HK-2 (cell line): ENCODE measurements at regions not wholly inside any gene's neighbourhood (a gene's known extent, or its start where the extent isn't known, plus 50 kb on each side); places are given as distances from the start of the nearest gene placed in this dataset.
"Not testable (repeated sequence)": the region's sequence is repeated elsewhere in the genome, so short reads cannot be mapped to it uniquely, and the experiment has no call there.

Source experiments
- DNase-seq: peaks from one replicate; pipeline ENCODE4 v3.0.0-alpha.2; 2018; ENCODE audit not compliant: unreplicated experiment

DNA sequence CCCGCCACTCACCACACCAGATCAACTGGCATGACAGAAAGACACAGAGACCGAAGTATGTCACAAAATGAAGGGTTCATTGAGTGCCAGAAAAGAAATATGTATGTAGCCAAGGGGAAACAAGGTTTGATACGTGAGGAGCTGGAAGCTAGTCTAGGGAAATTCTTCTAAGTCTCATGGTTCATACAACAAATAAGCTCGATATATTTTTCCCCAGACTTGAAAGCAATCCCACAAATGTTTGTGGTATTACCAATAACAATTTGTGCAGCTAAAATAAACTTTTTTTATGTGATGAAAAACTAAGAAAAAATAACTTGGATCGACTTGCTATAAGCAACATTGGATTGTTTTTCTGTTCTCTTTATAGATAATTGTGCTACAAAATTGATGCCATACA is 777.0 kb downstream of the TSN start:
- DNase-seq: no peak

DNA sequence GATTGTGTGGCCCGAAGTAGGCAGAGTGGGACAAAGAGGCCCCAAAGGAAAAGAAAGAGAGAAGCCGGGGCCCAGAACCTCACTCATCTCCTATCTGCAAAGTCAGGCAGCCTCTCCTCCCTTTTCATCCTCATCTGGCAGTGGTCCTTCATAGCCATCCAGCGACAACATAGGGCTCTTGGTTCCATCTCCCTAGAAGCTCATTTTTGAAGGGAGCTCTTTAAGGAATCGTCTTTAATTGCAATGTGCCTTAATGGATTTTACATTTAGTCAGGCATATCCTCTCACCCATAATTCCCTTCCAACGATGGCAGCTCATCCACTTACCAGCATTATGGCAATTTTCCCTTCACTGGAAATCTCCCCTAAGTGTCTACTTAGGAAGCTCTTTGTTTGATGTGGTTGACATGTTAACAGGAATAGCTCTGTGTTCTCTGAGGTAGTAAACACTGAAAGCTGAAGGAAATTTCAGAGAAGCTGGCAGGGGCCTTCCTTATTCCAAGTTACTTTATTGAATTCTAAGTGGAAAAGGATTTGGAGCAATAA is 780.6 kb downstream of the TSN start:
- DNase-seq: no peak

DNA sequence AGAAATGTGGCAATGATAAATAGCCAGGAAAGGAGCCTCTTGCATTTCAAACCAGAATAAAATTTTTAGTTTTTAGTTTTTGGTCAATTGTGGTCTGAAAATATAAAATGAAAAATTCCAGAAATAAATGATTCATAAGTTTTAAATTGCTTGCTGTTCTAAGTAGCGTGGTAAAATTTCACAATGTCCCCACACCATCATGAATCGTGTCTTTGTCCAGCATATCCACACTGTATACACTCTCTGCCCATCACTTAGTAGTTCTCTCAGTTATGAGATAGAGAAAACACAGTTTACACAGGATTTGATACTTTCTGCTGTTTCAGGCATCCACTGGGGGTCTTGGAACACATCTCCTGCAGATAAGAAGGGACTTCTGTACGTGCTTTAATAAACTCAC is 783.9 kb downstream of the TSN start:
- no peak for DNase-seq

DNA sequence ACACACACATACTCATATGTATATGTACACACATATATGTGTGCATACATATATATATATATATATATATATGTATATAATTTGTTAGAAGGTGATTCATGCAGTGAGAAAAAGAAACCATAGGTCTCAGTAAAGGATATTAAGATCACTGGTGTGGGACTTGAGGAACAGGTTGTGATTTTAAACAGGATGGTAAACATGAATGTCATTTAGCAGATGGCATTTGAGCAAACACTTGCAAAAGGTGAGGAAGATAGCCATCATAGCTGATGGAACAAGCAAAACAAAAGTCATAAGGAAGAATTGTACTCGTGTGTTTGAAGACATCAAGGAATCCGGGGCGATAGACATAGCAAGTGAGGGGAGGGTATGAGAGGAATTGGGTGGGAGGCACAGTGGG is 784.5 kb downstream of the TSN start:
- no peak for DNase-seq

DNA sequence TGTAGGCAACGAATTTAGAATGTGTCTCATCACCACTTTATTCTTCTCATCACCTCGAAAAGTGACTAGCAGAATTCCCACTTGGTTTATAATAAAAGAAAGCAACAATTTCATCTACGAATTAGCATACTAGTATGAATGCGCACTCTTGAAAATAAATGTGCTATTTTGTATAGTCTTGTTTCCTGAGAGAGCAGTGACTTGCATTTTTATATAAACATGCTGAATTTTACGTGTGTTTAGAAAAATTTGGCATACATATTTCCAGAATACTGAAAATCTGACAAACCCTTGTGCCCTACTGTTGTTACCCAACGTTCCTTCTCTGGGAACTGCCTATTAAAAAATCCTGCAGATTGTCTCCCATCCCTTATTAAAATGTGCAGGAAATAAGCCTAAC is 786.8 kb downstream of the TSN start:
- no peak for DNase-seq

DNA sequence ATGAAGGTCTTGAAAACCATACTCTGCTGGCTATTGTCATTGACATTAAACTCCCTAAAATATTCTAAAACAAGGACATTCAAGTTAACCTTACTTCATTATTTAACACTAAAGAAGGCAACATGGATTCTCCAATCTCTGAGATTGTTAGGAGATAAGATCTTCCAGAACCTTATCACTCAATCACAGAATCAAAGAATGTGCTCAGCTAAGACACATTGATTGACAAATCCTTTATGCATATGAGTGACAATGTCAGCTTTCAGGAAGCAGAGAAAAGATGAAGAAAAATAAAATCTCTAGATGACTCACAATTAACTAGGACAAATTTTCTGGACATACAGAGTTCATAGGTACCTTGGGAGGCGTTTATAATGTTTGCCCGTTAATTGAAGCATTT is 787.2 kb downstream of the TSN start:
- DNase-seq: no peak

DNA sequence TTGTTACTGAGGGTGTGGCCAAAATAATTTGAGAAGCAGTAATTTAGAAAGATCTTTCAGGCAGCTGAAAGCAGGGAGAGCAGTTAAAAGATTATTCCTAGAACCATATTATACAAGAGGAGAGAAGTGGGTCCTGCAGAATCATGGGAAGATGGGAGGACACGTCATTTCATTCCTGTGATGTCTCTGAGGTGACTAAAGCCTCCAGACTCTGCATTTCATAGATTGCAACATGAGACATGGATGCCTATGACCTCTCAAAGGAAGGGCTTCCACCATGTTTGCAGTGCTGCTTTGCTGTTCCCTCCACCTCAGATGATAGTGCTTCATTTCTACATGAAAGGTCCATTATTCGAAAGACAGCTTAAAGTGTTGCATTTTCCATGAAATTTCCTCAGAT is 788.4 kb downstream of the TSN start:
- DNase-seq: no peak

DNA sequence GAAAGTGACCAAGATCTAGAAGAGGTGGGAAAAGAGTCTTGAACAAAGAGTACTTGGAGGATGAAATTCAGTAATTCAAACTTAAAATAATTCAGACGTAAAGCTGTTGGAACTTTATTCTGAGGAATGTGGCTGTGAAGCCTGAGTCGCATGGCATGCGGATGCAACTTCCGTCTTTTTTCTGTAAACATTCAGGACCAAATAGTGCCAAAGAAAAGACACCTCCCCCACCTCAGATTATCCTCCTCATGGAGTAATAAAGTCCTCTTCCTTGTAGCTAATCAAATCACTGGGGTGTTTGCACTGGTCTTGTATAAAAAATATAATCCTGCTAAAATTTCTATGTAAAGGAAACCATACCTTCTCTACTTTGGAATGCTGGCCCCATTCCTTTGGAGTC is 790.4 kb downstream of the TSN start:
- no peak for DNase-seq

DNA sequence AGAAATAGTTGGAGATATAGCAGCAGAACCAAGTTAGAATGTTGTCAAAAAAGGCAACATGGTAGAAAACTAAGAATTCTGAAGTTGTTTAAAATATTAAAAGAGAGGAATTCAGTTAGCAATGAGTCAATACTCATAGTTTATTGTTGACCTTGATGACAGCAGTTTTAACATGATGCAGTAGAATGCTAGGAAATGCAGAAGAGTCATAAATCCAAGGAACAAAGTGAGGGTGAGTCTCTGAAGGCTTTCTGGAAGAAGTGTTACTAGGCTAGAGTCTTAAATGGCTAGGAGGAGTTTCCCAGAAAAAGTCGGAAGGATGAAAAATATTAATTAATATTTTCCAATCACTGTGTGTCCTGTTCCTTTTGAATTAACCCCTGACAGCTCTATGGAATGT is 807.3 kb downstream of the TSN start:
- no peak for DNase-seq

DNA sequence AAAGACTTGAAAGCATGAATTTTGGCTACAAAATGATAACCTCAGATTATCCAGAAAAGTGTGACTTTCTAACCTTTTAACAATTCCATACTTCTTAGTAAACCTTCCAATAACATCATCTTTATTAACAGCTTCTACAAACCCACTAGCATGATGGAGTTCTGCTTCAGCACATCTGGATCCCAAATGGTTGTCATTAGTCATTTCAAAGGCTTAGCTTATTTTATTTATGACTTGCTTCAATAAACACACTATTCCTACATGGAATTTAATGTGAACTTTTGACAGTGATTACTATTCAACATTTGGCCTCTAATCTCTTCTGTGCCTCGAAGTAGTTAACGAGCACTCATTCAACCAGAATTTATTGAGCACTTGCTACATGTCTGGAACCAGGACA is 808.3 kb downstream of the TSN start:
- no peak for DNase-seq

DNA sequence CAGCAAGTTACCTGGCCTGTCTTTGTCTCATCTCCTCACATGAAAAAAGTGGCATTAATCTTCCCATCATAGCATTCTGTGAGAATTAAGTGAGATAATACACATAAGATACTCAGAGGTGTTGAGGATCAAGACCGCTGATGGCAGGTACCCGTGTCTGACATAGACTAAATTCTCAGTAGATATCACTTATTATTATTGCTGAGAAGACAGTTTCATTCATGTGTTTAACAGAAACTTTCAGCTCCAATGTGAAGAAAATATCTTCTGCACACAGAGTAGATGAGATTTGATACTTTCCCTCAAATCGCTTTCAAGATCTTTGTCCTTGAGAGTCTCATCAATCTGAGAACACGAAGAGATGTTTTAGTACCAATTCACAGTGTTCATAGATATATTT is 809.4 kb downstream of the TSN start:
- no peak for DNase-seq

DNA sequence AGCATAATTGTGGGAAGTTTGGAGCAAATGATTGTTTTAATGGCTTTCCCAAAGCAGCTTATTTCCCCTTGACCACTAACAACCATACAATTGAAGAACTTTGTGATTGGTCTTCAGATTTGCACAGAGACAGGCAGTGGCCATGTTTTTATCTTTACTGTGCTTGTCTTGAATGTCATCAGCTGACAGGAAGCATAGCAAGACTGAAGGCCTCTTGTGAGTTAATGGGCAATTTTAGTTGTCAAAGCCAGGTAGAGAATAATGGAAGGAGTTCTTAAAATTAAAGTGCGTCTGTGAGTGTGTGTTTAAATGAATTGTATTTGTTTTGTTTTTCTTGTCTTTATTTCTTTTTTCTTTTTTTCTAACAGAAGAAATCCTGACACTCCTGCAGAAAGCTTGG is 809.9 kb downstream of the TSN start:
- DNase-seq: no peak

DNA sequence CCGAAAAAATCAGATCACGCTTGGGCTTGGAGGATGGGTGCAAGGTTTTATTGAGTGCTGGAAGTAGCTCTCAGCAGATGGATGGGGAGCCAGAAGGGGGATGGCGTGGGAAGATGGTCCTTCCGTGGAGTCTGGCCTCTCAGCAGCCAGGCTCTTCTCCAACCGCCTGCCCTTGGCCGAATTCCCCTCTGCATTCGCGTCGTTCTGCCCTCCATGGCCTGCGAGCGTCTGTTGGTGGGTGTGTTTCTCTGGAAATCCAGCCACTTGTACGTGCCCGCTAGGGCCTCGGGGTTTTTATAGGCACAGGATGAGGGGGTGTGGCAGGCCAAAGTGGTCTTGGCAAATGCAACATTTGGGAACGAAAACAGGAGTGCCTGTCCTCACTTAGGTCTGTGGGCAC is 815.2 kb downstream of the TSN start:
- DNase-seq: no peak

DNA sequence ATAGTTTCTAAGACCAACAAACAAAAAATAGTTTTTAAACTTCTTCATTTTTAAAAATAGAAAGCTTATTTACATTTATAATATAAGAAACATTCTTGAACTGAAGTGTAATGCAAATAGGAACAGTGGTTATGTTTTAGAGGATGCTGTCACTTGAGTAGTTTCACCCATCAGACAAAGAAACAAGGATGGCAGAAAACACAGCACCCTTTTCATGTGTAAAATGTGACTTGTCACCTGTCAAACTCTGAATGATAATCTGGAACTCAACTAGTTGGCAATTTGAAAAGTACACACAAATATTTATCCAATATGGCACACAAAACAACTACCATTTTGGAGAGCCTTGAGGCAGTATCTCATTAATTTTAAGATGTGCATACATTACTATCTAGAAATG is 816.0 kb downstream of the TSN start:
- not testable (repeated sequence) for DNase-seq

DNA sequence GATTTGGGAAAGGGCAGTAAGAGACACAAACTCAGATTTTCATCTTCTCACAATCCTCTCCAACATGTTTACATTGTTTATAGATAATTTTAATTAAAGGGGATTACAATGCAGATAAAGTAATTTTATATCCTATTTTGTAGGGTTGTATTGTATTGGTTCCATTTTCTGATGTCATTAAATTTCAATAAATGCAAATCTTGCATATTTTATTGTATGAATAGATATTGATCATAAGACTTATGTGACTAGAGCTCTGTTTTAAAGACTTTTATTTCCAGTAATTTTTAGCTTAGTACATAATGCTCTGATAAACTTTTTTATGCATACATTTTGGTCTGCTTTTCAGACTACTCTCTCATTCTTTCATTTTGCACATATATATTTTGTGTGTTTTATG is 819.6 kb downstream of the TSN start:
- no peak for DNase-seq

DNA sequence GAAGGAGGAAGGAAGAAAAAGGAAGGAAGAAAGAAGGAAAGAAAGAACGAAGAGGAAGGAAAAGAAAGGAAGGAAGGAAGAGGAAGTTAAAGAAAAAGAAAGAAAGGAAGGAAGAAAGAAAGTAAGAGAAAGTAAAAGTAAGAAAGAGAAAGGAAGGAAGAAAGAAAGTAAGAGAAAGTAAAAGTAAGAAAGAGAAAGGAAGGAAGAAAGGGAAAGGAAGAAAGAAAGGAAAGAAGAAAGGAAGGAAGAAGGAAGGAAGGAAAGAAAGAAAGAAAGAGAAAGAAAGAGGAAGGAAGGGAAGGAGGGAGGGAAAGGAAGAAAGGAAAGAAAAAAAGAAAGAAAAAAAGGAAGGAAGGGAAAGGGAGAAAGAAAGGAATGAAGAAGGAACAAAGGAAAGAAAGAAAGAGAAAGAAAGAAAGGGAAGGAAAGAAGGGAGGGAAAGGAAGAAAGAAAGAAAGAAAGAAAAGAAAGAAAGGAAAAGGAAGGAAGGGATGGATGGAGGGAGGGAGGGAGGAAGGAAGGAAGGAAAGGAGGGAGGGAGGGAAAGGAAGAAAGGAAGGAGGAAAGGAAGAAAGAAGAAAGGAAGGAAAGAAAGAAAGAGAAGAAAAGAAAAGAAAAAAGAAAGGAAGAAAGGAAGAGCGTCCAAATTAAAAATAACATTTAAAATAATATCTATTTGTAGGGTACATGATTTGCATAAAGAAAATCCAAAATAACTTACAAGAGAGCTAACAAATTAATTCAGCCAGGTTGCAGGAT is 827.9 kb downstream of the TSN start:
- DNase-seq: no peak

DNA sequence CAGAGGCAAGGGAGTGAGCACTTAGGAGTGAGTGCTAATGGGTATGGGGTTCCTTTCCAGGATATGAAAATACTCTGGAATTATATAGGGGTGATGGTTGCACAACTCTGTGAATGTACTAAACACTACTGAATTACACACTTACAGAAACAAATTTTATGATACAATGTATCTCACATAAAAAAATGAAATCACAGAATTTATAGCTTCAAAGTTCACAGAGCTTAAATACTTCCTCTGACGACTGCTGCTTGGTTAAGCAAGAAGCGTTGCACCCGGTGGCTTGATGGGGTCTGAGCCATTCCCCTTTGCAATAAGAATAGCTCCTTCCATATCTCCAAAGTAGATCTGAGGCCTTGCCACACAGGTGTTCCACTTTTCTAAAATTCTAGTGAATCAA is 835.1 kb downstream of the TSN start:
- DNase-seq: no peak

DNA sequence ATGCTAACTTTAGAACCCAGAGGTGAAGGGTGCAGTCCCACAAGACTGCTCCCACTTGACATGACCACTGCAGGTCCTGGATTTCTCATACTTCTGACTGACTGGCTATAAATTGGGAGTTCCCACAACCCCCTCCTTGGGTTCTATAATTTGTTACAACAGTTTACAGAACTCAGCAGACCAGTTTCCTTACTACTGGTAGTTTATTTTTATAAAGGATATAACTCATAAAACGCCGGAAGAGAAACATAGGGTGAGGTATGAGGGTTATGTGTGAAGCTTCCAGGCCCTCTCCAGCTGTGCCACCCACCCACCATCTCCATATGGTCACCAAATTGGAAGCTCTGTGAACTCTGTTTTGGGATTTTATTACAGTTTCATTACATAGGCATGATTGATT is 839.6 kb downstream of the TSN start:
- DNase-seq: no peak

DNA sequence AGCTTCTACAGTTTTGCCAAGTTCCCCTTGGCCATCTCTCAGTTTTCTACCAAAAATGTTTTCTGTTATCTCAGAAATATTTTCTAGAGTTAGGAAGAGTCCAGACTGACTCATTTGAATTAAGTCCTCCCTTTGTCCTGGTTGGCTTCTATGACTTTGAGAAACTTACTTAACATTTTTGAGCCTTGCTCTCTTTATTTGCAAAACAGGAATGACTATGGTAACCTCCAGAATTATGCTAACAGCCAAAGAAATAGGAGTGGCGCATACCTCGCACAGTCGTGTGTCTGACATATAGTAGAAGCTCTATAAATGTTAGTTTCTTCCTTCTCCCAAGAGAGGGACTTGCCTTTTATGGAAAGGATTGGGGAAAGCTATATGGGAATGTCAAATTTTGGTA is 841.1 kb downstream of the TSN start:
- DNase-seq: no peak

DNA sequence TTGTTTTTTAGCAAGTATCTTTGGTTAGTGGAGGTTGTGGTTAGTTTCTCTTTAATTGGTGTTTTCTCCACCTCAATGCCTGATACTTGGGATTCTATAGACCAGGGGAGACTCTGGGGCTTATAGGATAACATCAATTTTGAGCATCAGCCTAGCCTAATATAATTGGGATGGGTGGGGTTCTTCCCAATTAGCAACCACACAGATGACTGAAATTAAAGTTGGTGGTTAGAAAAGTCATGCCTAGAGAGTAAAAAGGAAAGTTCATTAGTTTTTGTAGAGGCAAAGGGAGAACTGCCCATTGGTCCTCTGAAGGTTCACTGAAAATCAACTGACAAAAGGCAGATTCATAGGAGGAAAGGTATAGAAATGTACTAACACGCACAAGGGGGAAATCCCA is 843.3 kb downstream of the TSN start:
- DNase-seq: no peak

DNA sequence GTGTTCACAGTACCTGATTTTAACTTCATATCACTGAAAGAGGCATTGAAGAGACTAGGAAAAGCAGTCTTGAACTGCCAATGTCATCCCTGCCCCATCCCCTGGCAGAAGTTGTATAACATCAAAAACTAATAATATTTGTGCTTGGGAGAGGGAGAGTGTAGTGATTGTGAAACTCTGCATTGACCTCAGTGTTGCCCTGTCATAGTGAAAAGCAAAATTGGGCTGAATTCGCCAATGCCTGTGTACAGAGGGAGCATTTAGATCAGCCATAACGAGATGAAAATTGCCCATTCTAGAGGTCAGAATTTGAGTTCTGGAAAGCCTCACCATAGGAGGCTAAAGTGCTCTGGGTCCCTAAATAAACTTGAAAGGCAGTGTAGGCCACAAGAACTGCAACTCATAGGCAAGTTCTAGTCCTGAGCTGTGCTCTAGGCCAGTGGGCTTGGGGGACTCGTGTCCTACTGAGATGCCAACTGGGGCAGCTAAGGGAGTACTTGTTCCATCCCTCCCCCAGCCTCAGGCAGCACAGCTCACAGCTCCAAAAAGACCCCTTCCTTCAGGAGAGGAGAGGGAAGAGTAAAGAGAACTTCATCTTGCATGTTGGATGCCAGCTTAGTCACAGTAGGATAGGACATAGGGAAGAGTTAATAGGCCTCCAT is 855.6 kb downstream of the TSN start:
- no peak for DNase-seq

DNA sequence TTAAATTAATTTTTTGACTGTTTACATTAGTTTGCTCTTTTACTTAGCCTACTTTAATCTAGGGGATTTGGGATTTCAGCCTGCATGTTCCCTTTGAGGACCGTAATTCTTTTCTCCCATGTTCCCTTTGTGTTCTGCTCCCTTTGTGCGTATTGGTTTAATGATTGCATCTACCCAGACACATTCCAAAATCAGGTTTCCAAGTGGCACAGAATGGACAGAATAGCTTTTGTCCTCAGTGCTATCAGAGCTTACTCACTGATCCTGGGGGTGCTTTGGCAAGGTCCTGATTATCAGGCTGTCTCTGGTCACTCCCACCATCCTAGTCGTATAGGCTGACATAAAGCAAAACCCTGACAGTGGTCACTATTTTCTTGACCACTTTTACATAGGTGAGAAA is 867.5 kb downstream of the TSN start:
- DNase-seq: no peak

DNA sequence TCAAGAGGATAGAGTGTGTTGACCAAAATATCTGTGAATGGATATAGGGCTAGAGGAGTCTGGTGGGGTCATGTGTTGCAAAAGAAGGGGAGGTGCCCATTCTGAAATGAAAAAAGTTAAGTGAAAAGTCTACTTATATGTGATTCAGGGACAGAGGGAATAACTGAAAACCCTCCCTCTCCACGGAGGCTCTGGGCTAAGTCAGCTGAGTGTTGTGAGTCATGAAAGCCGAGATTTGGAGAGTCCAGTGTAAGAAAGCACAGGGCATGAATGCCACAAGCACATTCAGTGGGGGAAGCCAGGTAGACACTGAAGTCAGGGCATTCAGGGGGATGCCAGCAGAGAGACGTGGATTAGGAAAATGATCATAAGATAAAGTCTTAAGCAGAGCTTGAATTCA is 871.9 kb downstream of the TSN start:
- DNase-seq: peak; percentile 22

DNA sequence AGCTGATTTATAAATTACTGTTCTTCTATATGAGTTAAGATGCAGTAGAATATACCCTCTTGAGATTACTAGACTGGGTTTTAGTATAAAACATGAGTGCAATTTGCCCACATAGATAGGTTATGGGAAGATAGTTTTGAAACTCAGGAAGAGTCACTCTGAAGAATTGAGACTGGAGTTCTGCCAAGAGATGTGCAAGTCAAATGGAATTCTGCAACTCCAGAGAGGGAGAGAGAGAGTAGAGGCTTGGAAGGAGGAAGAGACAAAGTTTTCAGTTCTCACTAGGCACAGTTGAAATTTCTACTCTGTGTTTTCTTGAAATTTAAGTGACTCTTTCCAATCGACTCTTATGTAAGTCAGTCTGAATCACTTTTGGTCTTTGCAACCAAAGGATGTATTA is 878.8 kb downstream of the TSN start:
- no peak for DNase-seq
